ENCODE measurements at regions not wholly inside any gene's neighbourhood (a gene's known extent, or its start where the extent isn't known, plus 50 kb on each side); places are given as distances from the start of the nearest gene placed in this dataset.

- no peaks in the 10 kb centered on the region for H3K4me1 ChIP-seq
- no peak overlapping the region for H3K4me3 ChIP-seq
- no peak for TF ChIP-seq CTCF (IDR thresholded peaks at IDR 0.05)
- intact Hi-C loops (cut with DNase I) = no loop called here
- DNase-seq (no peak), ATAC-seq (no peak)
- H3K27me3 ChIP-seq (ENCODE audit: low read depth) = no peaks in the 10 kb centered on the region
- no peaks in the 10 kb centered on the region for H3K9me3 ChIP-seq
- no peaks in the 10 kb centered on the region for H3K36me3 ChIP-seq
- H3K27ac ChIP-seq = no peak overlapping the region
Observed at GRCh38 chr6:119655124-119655523, 305.6 kb upstream of the MAN1A1 start.

- H3K36me3 ChIP-seq = no peaks in the 10 kb centered on the region
- ATAC-seq = no peak
- intact Hi-C loops (cut with DNase I) = no loop called here
- H3K4me1 ChIP-seq = no peaks in the 10 kb centered on the region
- no peak overlapping the region for H3K4me3 ChIP-seq
- no peaks in the 10 kb centered on the region for H3K27me3 ChIP-seq (ENCODE audit: low read depth)
- DNase-seq = no peak
- TF ChIP-seq CTCF (IDR thresholded peaks at IDR 0.05) = no peak
- H3K27ac ChIP-seq = no peak overlapping the region
- H3K9me3 ChIP-seq = no peaks in the 10 kb centered on the region
Observed at GRCh38 chr6:119653329-119653728, 303.8 kb upstream of the MAN1A1 start.

GRCh38 chr6:119649531-119649930 is 300.0 kb upstream of the MAN1A1 start:
- no peak for ATAC-seq
- no peaks in the 10 kb centered on the region for H3K27me3 ChIP-seq (ENCODE audit: low read depth)
- no peaks in the 10 kb centered on the region for H3K36me3 ChIP-seq
- no peaks in the 10 kb centered on the region for H3K4me1 ChIP-seq
- H3K27ac ChIP-seq = no peak overlapping the region
- no peak for DNase-seq
- no peak for TF ChIP-seq CTCF (IDR thresholded peaks at IDR 0.05)
- no peaks in the 10 kb centered on the region for H3K9me3 ChIP-seq
- intact Hi-C loops (cut with DNase I) = no loop called here
- H3K4me3 ChIP-seq = no peak overlapping the region

- H3K9me3 ChIP-seq = no peaks in the 10 kb centered on the region
- TF ChIP-seq CTCF (IDR thresholded peaks at IDR 0.05) = no peak
- H3K27ac ChIP-seq = no peak overlapping the region
- no peaks in the 10 kb centered on the region for H3K27me3 ChIP-seq (ENCODE audit: low read depth)
- no peaks in the 10 kb centered on the region for H3K36me3 ChIP-seq
- no peak for ATAC-seq
- no peaks in the 10 kb centered on the region for H3K4me1 ChIP-seq
- intact Hi-C loops (cut with DNase I) = no loop called here
- DNase-seq = no peak
- H3K4me3 ChIP-seq = no peak overlapping the region
Observed at GRCh38 chr6:119647309-119647708, 297.7 kb upstream of the MAN1A1 start.

- no peaks in the 10 kb centered on the region for H3K4me1 ChIP-seq
- DNase-seq = no peak
- intact Hi-C loops (cut with DNase I) = no loop called here
- no peaks in the 10 kb centered on the region for H3K27me3 ChIP-seq (ENCODE audit: low read depth)
- H3K36me3 ChIP-seq = no peaks in the 10 kb centered on the region
- no peaks in the 10 kb centered on the region for H3K9me3 ChIP-seq
- no peak for ATAC-seq
- H3K4me3 ChIP-seq = no peak overlapping the region
- no peak for TF ChIP-seq CTCF (IDR thresholded peaks at IDR 0.05)
- H3K27ac ChIP-seq = no peak overlapping the region
Observed at GRCh38 chr6:119643876-119644275, 294.3 kb upstream of the MAN1A1 start.

- no peak for TF ChIP-seq CTCF (IDR thresholded peaks at IDR 0.05)
- intact Hi-C loops (cut with DNase I) = no loop called here
- Histone ChIP-seq H3K36me3 (no peaks in the 10 kb centered on the region), H3K27ac (no peak overlapping the region), H3K27me3 (ENCODE audit: low read depth) (no peaks in the 10 kb centered on the region), H3K9me3 (no peaks in the 10 kb centered on the region), H3K4me3 (no peak overlapping the region), H3K4me1 (no peaks in the 10 kb centered on the region)
- ATAC-seq (no peak), DNase-seq (no peak)
Observed at GRCh38 chr6:119637768-119638167, 288.2 kb upstream of the MAN1A1 start.

Data from lower lobe of right lung (tissue), 2 donors.